HEK293T (cell line): ENCODE measurements at regions not wholly inside any gene's neighbourhood (a gene's known extent, or its start where the extent isn't known, plus 50 kb on each side); places are given as distances from the start of the nearest gene placed in this dataset.

ENCODE experiments used
- CTCF ChIA-PET: fragments of 350-600 bp; formaldehyde crosslinking; extraction: SDS; loops from one replicate; lab custom pipeline; 2021; ENCODE audit warnings: antibody characterized with exemption, inconsistent platforms; lab: Yijun Ruan, JAX
- POLR2A ChIA-PET: fragments of 350-600 bp; formaldehyde crosslinking; extraction: SDS; loops from one replicate; lab custom pipeline; 2020; ENCODE audit warnings: antibody characterized with exemption, inconsistent platforms; lab: Yijun Ruan, JAX
- DNase-seq: peaks from one replicate; pipeline ENCODE4 v3.0.0; 2012; ENCODE audit warnings: mixed read lengths; ENCODE audit errors: extremely low spot score
- ARNT ChIP-seq: fragments of 450-650 bp; IDR thresholded peaks from 2 replicates; pipeline ENCODE4 v1.6.1; 2017; ENCODE audit warnings: mild to moderate bottlenecking
- BHLHE40 ChIP-seq: fragments of 450-650 bp; IDR thresholded peaks from 2 replicates; pipeline ENCODE4 v1.6.1; 2016; ENCODE audit warnings: mild to moderate bottlenecking, moderate library complexity, borderline replicate concordance
- CTBP1 ChIP-seq: fragments of 450-650 bp; IDR thresholded peaks from 2 replicates; pipeline ENCODE4 v1.6.1; 2016; ENCODE audit warnings: borderline replicate concordance
- ELF4 ChIP-seq: fragments of 450-650 bp; IDR thresholded peaks from 2 replicates; pipeline ENCODE4 v1.6.1; 2017; ENCODE audit warnings: antibody characterized with exemption
- FOXA1 ChIP-seq: fragments of 450-650 bp; IDR thresholded peaks from 2 replicates; pipeline ENCODE4 v1.6.1; 2016; ENCODE audit warnings: mild to moderate bottlenecking
- FOXK2 ChIP-seq: fragments of 450-650 bp; IDR thresholded peaks from 2 replicates; pipeline ENCODE4 v1.6.1; 2016; ENCODE audit warnings: mild to moderate bottlenecking
- FOXM1 ChIP-seq: fragments of 450-650 bp; IDR thresholded peaks from 2 replicates; pipeline ENCODE4 v1.6.1; 2017; ENCODE audit warnings: mild to moderate bottlenecking, borderline replicate concordance
- HDGF ChIP-seq: fragments of 450-650 bp; IDR thresholded peaks from 2 replicates; pipeline ENCODE4 v1.6.1; 2017; ENCODE audit warnings: antibody characterized with exemption, borderline replicate concordance
- L3MBTL2 ChIP-seq: fragments of 450-650 bp; conservative IDR thresholded peaks from 2 replicates; pipeline ENCODE4 v1.6.1; 2016; ENCODE audit warnings: mild to moderate bottlenecking
- LEF1 ChIP-seq: fragments of 450-650 bp; IDR thresholded peaks from 2 replicates; pipeline ENCODE4 v1.6.1; 2017; ENCODE audit warnings: mild to moderate bottlenecking, borderline replicate concordance
- NFRKB ChIP-seq: fragments of 450-650 bp; IDR thresholded peaks from 2 replicates; pipeline ENCODE4 v1.6.1; 2016; ENCODE audit warnings: mild to moderate bottlenecking, moderate library complexity
- SP1 ChIP-seq: fragments of 450-650 bp; IDR thresholded peaks from 2 replicates; pipeline ENCODE4 v1.6.1; 2017
- SUZ12 ChIP-seq: fragments of 450-650 bp; IDR thresholded peaks from 2 replicates; pipeline ENCODE4 v1.6.1; 2016; ENCODE audit warnings: mild to moderate bottlenecking
- TARDBP ChIP-seq: fragments of 450-650 bp; IDR thresholded peaks from 2 replicates; pipeline ENCODE4 v1.6.1; 2016
- ZNF384 ChIP-seq: fragments of 450-650 bp; IDR thresholded peaks from 2 replicates; pipeline ENCODE4 v1.6.1; 2016
- TF ChIP-seq, protein P1 (sequence below): fragments of 450-650 bp; IDR thresholded peaks from 2 replicates; pipeline ENCODE4 v1.6.1; 2016

DNA sequence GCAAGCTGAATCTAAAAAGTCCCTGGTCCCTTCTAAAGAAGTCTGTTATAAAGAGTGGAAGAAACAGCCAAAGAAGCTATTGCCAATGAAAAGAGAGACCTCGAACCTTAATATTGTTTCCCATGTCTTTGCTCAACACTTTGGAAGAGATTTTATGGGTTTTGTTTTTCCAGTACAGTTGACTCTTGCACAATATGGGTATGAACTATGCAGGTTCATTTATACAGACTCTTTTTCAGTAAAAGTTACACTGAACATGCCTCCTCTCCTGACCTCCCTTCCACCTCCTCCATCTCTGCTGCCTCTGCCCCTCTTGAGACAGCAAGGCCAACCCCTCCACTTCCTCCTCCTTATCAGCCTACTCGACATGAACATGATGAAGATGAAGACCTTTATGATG lies 332.5 kb downstream of the SETD4 start:
- TF ChIP-seq ARNT (no peak), BHLHE40 (no peak), L3MBTL2 (no peak), FOXA1 (no peak), ELF4 (no peak), FOXM1 (no peak), NFRKB (no peak), FOXK2 (no peak), TARDBP (no peak), HDGF (no peak), SP1 (no peak), ZNF384 (no peak), LEF1 (no peak), SUZ12 (no peak), CTBP1 (no peak)
- TF ChIP-seq, protein P1, sequence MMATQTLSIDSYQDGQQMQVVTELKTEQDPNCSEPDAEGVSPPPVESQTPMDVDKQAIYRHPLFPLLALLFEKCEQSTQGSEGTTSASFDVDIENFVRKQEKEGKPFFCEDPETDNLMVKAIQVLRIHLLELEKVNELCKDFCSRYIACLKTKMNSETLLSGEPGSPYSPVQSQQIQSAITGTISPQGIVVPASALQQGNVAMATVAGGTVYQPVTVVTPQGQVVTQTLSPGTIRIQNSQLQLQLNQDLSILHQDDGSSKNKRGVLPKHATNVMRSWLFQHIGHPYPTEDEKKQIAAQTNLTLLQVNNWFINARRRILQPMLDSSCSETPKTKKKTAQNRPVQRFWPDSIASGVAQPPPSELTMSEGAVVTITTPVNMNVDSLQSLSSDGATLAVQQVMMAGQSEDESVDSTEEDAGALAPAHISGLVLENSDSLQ = no peak
- ChIA-PET CTCF (interaction anchor here (0.6 kb wide), 1 partner anchor 288 kb away, joined by 3 read pairs; no protein-coding TSS in a partner anchor), POLR2A (no interaction called here)
- no peak for DNase-seq

DNA sequence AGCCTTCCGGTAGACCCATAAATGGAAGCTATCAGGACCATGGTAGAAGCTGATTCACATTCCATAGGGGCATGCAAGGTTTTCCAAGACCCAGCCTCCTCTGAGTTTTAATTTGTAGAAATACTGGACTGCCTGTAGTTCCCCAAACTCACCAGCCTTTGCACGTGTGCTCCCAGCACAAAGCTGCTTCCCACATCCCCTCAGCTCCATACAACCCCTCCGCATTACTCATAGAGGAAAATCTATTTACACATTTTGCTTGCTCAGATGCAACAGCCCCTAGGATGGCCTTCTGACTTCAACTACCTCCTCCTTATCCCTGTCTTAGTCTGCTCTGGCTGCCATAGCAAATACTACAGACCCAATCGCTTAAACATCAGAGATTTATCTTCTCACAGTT lies 336.2 kb downstream of the SETD4 start:
- POLR2A ChIA-PET = no interaction called here
- CTCF ChIA-PET = no interaction called here
- TF ChIP-seq CTBP1 (no peak), FOXM1 (no peak), FOXK2 (no peak), ZNF384 (no peak)
- no peak for DNase-seq

DNA sequence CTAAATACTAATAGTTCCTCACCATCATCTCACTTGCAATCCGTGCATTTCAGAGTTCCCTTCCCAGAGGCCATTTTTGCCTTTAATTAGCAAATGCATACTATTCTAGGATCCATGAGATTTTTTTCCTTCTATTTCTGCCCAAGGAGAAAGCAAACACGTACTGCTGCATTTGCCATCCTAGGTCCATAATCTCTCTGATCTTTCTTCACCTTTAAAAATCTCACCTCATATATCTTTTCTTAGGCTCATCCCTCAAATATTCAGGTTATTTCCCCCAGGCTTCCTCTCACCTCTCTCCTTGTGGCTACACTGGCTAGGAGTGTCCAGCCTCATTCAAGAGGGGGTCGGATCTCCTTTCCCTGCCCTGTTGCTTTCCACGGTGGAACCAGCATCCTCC lies 338.6 kb downstream of the SETD4 start:
- TF ChIP-seq TARDBP = no peak
- no peak for TF ChIP-seq ELF4
- TF ChIP-seq HDGF = no peak
- TF ChIP-seq CTBP1 = no peak
- POLR2A ChIA-PET = no interaction called here
- CTCF ChIA-PET = no interaction called here
- DNase-seq = no peak

DNA sequence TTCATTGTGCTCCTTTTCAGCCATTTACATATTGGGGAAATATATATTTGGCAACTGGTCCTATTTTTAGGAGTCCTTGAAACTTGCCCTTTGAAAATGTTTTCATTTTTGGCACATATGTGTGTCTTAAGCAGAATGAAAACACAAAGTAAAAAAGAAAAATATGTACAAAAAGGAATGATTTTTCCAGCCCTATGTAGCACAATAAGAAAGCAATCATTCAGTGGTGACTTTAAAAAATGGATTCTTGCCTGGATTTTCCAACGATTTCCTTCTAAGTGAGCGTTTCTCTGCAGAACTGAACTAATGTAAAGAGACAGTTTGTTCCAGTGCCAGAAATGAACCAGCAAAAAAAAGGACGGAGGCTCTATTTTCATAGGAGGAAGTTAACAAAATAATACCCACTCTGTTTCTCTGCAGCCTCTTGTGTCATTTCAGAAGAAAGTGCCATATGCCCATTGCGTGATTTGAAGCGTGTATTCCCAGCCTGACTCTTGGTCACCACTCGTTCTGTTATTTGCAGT lies 340.1 kb downstream of the SETD4 start:
- ChIA-PET CTCF (no interaction called here), POLR2A (no interaction called here)

DNA sequence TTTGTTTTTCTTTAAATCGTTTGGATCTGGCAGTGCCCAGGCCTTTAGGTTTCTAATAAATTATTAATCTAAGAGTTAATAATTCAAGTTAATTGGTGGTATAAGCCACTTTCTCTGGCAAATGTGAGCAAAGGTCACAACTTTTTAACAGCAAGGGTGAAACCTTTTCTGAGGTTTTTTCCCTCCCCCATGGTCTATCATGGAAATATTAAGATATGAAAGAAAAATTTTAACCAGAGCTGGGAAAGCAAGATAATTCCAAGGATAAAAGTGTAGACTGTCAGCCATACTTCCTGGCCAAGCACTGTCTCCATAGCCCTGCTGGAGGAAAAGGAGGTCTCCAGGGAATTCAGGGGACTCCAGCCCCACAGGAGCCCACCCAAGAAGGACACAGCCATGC lies 341.2 kb downstream of the SETD4 start:
- POLR2A ChIA-PET = no interaction called here
- DNase-seq = no peak
- TF ChIP-seq CTBP1 (no peak), LEF1 (no peak), L3MBTL2 (no peak), TARDBP (no peak), SUZ12 (no peak), ELF4 (no peak), HDGF (no peak), NFRKB (no peak), SP1 (no peak), FOXM1 (no peak), FOXK2 (no peak), BHLHE40 (no peak), FOXA1 (no peak), ARNT (no peak), ZNF384 (no peak)
- TF ChIP-seq, protein P1 = no peak
- CTCF ChIA-PET = no interaction called here

More for the DNA sequence above, 340.1 kb downstream of the SETD4 start:
- DNase-seq = no peak
- TF ChIP-seq TARDBP (no peak), FOXK2 (no peak), ARNT (no peak), FOXA1 (no peak), ELF4 (no peak), NFRKB (no peak), CTBP1 (no peak), FOXM1 (no peak), BHLHE40 (no peak), LEF1 (no peak), ZNF384 (no peak), HDGF (no peak), SUZ12 (no peak), SP1 (no peak), L3MBTL2 (no peak)
- TF ChIP-seq, protein P1 = no peak

DNA sequence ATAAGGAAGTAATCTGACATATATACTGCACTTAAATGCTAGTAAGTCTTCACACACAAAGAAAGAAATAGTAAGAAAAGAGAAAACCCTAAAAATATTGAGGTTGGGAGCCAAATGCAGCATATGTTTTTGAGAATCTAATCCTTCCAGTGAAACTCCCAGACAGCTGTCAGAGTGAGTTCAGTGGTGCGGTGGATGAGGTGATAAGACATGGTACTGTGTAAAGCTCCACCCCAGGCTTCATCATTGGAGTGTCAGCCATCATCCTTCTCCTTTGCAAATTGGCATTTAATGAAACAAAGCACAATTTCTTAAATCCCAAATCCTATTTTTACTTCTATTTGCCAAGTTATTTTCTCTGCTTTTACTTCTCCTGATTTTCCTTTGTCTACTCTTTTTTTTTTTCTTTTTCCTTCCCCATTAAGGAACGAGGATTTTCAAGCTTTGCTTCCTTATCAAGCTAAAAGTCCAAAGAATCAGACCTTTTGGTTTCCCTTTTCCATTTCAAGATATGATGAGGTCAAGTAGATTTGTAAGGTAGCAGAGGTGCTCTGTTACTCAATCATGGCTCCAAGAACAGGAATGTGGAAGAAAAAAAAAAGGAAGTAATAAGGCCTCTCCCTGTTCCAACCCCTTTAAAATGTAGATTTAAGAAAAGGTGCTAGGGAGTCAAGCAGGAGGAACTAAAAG lies 343.3 kb downstream of the SETD4 start:
- CTCF ChIA-PET = no interaction called here
- POLR2A ChIA-PET = no interaction called here
- no peak for TF ChIP-seq ZNF384
- no peak for TF ChIP-seq SP1
- no peak for TF ChIP-seq SUZ12
- TF ChIP-seq FOXM1 = no peak
- TF ChIP-seq, protein P1 = no peak
- DNase-seq = no peak
